A673 (cell line): ENCODE measurements at regions not wholly inside any gene's neighbourhood (a gene's known extent, or its start where the extent isn't known, plus 50 kb on each side); places are given as distances from the start of the nearest gene placed in this dataset.

Experiments
- EZH2 ChIP-seq: fragments of 200-600 bp; sonication (generic); IDR thresholded peaks from 2 replicates; pipeline ENCODE4 v1.6.1; 2017; ENCODE audit warnings: borderline replicate concordance, low read depth, mild to moderate bottlenecking, mixed read lengths, antibody characterized with exemption, low read length; ENCODE audit not compliant: poor library complexity, severe bottlenecking
- TF ChIP-seq, protein P1 (sequence below): fragments of 300-800, 200-600 bp; sonication (generic); conservative IDR thresholded peaks from 2 replicates; pipeline ENCODE4 v1.5.1; 2017; ENCODE audit warnings: low read depth, mild to moderate bottlenecking, antibody characterized with exemption, low read length, moderate library complexity, mixed read lengths

DNA sequence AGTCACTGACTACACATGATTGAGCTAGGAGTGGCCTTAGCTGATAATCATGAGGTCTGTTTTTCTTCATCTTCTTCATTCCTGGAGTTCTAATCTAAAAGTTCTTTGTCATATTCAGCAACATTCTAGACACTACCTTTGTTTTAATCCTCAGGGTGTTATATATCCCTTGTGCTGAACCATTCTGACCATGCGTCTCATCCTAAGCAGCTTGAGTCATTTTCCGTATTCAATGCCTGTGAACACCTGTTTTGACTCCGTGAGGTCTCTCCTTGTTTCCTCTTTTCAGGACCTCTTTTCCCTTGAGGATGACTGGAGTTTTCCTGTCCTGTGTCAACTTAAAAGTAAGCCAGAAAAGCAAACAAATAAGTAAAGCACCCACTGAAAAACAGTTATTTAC lies 597.9 kb downstream of the GBA3 start:
- TF ChIP-seq, protein P1, sequence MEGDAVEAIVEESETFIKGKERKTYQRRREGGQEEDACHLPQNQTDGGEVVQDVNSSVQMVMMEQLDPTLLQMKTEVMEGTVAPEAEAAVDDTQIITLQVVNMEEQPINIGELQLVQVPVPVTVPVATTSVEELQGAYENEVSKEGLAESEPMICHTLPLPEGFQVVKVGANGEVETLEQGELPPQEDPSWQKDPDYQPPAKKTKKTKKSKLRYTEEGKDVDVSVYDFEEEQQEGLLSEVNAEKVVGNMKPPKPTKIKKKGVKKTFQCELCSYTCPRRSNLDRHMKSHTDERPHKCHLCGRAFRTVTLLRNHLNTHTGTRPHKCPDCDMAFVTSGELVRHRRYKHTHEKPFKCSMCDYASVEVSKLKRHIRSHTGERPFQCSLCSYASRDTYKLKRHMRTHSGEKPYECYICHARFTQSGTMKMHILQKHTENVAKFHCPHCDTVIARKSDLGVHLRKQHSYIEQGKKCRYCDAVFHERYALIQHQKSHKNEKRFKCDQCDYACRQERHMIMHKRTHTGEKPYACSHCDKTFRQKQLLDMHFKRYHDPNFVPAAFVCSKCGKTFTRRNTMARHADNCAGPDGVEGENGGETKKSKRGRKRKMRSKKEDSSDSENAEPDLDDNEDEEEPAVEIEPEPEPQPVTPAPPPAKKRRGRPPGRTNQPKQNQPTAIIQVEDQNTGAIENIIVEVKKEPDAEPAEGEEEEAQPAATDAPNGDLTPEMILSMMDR: no peak
- TF ChIP-seq EZH2: no peak
